ENCODE measurements at regions not wholly inside any gene's neighbourhood (a gene's known extent, or its start where the extent isn't known, plus 50 kb on each side); places are given as distances from the start of the nearest gene placed in this dataset.

DNA sequence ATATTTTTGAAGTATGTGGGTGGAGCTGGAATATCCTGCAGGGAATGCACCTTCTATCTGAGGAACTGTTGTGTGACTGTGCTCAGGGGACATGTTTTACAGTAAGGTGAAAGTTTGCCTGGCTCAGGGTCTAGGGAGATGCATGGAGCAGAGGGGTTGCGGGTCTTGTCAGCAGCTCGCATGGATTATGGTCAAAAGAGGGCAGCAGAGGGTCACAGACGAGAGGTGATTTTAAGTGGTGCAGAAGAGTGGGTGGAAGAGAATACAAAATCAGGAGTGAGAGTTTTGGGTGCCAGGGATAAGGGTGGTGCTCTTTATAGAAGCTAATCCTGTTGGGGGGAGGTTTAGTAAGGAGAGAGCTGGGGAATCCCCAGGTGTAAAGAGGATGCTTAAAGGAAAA lies 53.5 kb upstream of the GRIN3A start:
- peak in 1 of 2 experiments; percentile 37 for DNase-seq (ENCODE audit: low read depth in 1 of 2, low spot score in 1 of 2)
- Histone ChIP-seq H3K4me3 (replicated peaks; ENCODE audit: insufficient read depth, low read length) (no peak overlapping the region), H3K27me3 (ENCODE audit: insufficient read depth, poor library complexity, severe bottlenecking) (no peaks in the 10 kb centered on the region), H3K27ac (replicated peaks) (no peak overlapping the region)
- TF ChIP-seq, protein P1, sequence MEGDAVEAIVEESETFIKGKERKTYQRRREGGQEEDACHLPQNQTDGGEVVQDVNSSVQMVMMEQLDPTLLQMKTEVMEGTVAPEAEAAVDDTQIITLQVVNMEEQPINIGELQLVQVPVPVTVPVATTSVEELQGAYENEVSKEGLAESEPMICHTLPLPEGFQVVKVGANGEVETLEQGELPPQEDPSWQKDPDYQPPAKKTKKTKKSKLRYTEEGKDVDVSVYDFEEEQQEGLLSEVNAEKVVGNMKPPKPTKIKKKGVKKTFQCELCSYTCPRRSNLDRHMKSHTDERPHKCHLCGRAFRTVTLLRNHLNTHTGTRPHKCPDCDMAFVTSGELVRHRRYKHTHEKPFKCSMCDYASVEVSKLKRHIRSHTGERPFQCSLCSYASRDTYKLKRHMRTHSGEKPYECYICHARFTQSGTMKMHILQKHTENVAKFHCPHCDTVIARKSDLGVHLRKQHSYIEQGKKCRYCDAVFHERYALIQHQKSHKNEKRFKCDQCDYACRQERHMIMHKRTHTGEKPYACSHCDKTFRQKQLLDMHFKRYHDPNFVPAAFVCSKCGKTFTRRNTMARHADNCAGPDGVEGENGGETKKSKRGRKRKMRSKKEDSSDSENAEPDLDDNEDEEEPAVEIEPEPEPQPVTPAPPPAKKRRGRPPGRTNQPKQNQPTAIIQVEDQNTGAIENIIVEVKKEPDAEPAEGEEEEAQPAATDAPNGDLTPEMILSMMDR (IDR thresholded peaks at IDR 0.05; ENCODE audit: insufficient read depth, low read length) = peak; percentile 8
- TF ChIP-seq, protein P2, sequence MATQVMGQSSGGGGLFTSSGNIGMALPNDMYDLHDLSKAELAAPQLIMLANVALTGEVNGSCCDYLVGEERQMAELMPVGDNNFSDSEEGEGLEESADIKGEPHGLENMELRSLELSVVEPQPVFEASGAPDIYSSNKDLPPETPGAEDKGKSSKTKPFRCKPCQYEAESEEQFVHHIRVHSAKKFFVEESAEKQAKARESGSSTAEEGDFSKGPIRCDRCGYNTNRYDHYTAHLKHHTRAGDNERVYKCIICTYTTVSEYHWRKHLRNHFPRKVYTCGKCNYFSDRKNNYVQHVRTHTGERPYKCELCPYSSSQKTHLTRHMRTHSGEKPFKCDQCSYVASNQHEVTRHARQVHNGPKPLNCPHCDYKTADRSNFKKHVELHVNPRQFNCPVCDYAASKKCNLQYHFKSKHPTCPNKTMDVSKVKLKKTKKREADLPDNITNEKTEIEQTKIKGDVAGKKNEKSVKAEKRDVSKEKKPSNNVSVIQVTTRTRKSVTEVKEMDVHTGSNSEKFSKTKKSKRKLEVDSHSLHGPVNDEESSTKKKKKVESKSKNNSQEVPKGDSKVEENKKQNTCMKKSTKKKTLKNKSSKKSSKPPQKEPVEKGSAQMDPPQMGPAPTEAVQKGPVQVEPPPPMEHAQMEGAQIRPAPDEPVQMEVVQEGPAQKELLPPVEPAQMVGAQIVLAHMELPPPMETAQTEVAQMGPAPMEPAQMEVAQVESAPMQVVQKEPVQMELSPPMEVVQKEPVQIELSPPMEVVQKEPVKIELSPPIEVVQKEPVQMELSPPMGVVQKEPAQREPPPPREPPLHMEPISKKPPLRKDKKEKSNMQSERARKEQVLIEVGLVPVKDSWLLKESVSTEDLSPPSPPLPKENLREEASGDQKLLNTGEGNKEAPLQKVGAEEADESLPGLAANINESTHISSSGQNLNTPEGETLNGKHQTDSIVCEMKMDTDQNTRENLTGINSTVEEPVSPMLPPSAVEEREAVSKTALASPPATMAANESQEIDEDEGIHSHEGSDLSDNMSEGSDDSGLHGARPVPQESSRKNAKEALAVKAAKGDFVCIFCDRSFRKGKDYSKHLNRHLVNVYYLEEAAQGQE (IDR thresholded peaks at IDR 0.05; ENCODE audit: insufficient replicate concordance, low read depth) = no peak

DNA sequence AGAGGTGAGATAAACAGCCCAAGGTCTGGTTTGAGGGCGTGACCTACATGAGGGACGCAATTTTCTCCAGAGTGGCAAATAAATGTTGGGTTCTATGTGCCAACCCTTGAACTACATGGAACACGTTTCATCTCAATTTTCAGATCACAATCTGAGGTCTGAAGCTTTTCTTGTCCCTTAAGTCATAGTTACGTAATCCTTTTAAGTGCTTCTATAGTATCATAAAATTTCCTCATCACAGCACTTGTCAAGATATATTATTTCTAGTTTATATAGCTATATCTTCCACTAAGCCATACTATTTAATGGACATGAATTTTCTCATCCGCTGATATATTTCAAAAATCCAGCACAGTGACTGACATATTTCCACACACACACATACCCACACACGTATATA lies 53.1 kb upstream of the GRIN3A start:
- TF ChIP-seq, protein P1 (IDR thresholded peaks at IDR 0.05; ENCODE audit: insufficient read depth, low read length) = no peak
- no peak for DNase-seq (ENCODE audit: low read depth in 1 of 2, low spot score in 1 of 2)
- Histone ChIP-seq H3K27me3 (ENCODE audit: insufficient read depth, poor library complexity, severe bottlenecking) (no peaks in the 10 kb centered on the region), H3K27ac (replicated peaks) (no peak overlapping the region), H3K4me3 (replicated peaks; ENCODE audit: insufficient read depth, low read length) (no peak overlapping the region)
